ENCODE measurements at regions not wholly inside any gene's neighbourhood (a gene's known extent, or its start where the extent isn't known, plus 50 kb on each side); places are given as distances from the start of the nearest gene placed in this dataset.

GRCh38 chr12:115103884-115104883 lies 420.2 kb upstream of the TBX3 start:
- peak; percentile 14 for DNase-seq

- DNase-seq, result no peak
Observed at GRCh38 chr12:115102450-115102849, 418.5 kb upstream of the TBX3 start.

- no peak for DNase-seq
Observed at GRCh38 chr12:115101520-115101919, 417.5 kb upstream of the TBX3 start.

- DNase-seq, result no peak
Observed at GRCh38 chr12:115097416-115097815, 413.4 kb upstream of the TBX3 start.

GRCh38 chr12:115096588-115097397 lies 412.8 kb upstream of the TBX3 start:
- no peak for DNase-seq

DNA sequence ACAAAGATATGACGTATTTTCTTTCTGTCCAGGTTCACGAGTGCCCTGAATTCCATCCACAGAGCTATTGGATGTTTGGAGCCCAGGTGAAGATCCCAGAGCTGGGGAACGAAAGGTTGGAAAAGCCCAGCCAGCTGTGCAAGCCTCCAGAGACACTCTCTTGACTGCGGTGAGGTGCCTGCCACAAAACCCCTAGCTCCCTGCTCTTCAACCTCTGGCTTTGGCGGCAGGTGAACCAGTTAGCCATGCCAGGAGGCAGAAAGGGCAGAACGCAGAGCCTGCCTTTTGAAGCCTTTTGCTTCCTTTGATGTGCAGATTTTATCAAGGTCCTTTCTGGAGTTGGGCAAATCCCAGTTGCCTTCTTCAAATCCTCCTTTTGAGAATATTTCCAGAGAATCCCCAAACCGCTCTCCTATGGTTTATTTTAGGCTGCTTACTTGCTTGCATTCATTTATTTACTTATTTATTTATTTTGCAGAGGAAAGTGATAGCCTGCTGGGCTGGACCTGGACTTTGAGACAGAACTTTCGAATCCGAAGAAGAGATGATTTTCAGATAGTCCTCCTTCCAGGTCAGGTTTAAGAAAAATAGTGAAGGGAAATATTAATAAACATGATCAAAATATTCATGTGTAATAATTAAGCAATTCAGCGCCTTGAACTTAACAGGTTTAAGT lies 411.2 kb upstream of the TBX3 start:
- no peak for DNase-seq

DNA sequence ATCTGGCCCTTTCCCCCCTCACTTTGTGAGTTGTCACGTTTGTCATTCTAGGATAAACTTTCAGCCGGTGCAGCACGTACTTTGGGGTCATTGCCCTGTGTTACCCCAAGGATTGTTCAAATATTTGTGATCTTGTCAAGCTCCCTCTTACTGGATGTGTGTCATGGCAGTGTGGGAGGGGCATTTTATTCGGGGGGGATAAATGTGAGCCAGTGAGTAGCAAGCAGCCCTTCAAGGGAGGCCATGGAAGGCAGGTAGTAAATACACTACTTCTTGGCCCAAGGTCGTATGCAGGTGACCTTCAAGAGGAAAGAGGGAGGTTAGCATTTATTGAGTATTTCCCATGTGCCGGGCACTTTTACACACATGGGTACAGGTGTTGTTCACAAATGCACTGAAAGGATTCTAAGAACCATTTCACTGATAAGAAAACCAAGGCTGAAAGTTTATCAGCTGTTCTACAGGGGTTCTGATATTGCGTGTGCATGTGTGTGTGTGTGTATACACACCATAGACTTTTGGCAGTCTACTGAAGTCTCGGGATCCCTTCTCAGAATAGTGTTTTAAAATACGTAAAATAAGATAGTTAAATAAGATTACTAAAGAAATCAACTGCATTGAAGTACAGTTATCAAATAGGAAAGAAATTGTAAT lies 410.3 kb upstream of the TBX3 start:
- DNase-seq, result no peak

DNA sequence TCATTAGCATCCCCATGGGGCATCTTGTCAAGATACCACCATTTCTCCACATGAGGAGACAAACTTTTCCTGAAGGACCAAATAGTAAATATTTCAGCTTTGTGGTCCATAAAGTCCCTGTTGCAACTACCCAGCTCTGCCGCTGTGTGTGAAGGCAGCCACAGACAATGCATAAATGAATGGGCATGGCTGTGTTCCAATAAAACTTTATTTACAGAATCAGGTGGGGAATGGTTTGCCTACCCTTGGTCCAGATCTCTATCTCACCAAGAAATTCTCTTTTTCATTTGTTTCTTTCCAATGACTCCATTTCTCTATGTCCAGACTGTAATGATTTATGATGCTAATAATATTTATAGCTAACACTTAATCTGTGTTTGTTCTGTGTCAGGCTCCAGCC lies 409.3 kb upstream of the TBX3 start:
- DNase-seq, result no peak

DNA sequence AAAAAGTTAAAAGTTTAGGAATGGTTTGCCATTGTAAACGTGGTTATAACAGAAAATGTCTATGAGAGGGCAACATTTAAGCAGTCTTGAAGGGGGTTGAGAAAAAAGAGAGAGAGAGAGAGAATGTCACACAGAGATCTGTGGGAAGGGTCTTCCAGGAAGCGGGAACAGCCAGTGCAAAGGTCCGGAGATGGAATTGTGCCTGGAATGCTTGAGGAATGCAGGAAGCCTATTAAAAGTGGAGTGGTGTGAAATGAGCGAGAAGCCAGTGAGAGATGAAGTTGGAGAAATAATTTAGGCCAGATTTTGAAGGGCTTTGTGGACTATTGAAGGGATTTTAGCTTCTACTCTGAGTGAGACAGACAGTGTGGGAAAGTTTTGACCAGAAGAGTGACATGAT lies 406.8 kb upstream of the TBX3 start:
- no peak for DNase-seq

- no peak for DNase-seq
Observed at GRCh38 chr12:115088995-115089841, 405.2 kb upstream of the TBX3 start.

- DNase-seq, result no peak
Observed at GRCh38 chr12:115088328-115088994, 404.5 kb upstream of the TBX3 start.

GRCh38 chr12:115085594-115085993 lies 401.6 kb upstream of the TBX3 start:
- no peak for DNase-seq

DNA sequence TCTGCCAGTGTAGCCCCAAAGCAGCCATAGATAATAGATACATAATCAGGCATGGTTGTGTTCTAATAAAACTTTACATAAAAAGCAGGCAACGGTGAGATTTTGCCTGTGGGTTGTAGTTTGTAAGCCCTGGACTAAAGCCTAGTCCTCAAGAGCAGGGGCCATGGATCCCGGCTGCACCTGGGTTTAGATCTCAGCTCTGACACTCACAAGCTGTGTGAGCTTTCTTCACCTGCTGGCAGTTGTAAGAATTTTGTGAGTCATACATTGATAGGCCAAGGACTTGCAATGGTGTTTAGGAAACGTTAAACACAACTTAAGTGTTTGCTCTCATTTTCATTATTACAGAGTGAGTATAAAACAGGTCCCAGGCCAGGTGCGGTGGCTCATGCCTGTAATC lies 395.8 kb upstream of the TBX3 start:
- no peak for DNase-seq

GRCh38 chr12:115078990-115079389 lies 395.0 kb upstream of the TBX3 start:
- DNase-seq, result no peak

DNA sequence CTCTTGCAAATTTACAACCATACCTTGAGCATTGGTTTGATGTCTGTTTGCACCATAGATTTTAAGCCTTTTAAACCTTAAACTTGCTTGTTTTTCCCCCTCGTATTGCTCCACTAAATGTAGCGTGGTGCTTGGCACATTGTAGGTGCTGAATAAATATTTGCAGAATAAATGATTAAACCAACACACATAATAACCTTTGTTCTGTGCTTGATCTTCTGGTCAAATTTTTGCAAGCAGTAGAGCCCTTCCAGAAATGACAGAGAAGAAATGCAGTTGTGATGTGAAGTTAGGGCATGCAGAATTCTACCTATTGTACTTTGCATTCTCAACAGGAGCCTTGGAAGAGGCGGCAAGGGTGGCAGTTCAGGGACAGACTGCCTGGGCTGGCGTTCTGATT lies 394.4 kb upstream of the TBX3 start:
- no peak for DNase-seq

DNA sequence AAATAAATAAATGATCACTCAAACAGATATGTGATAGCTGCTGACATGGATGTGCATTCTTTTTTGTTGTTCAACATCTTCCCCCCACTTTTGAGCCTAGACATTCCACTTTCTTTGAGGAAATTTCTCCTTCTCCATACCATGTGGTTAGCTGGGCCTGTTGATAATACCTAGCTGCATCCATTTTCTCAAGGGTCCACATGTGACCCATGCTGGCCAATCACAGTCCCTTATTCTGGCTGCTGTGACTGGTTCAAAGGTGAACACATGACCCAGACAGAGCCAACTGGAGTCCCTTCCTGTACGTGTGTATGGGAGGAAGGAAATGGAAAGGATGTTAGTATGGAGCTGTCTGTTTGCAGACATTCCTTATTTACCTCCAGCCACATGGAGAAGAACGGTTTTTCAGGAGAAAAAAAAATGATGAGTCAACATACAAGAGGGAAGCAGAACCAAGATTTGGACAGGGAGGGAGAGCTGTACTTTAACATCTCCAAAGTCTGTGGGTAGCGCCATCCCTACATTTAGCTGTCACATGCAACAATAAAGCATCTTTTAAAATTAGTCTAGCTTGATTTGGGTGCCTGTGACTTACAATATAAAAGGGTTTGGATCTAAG lies 391.7 kb upstream of the TBX3 start:
- no peak for DNase-seq

- peak; percentile 9 for DNase-seq
Observed at GRCh38 chr12:115074617-115075016, 390.6 kb upstream of the TBX3 start.

- no peak for DNase-seq
Observed at GRCh38 chr12:115072712-115073111, 388.7 kb upstream of the TBX3 start.

DNA sequence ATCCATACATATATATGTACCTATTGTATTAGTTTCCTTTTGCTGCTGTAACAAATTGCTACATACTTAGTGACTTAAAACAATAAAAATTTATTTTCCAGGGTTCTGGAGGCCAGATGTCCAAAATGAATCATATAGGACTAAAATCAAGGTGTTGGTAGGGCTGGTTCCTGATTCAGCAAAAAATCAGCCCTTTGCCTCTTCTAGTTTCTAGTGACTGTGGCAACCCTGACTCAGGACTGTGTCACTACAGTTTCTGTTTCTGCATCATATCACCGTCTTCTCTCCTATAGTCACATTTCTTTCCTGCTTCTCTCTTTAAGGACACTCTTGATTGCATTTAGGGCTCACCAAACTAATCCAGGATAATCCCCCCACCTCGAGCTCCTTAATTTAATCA lies 386.3 kb upstream of the TBX3 start:
- DNase-seq, result no peak

GRCh38 chr12:115064296-115064695 lies 380.3 kb upstream of the TBX3 start:
- DNase-seq, result no peak

Data from fibroblast of skin of scalp (primary cell).